ENCODE measurements at regions not wholly inside any gene's neighbourhood (a gene's known extent, or its start where the extent isn't known, plus 50 kb on each side); places are given as distances from the start of the nearest gene placed in this dataset.

DNA sequence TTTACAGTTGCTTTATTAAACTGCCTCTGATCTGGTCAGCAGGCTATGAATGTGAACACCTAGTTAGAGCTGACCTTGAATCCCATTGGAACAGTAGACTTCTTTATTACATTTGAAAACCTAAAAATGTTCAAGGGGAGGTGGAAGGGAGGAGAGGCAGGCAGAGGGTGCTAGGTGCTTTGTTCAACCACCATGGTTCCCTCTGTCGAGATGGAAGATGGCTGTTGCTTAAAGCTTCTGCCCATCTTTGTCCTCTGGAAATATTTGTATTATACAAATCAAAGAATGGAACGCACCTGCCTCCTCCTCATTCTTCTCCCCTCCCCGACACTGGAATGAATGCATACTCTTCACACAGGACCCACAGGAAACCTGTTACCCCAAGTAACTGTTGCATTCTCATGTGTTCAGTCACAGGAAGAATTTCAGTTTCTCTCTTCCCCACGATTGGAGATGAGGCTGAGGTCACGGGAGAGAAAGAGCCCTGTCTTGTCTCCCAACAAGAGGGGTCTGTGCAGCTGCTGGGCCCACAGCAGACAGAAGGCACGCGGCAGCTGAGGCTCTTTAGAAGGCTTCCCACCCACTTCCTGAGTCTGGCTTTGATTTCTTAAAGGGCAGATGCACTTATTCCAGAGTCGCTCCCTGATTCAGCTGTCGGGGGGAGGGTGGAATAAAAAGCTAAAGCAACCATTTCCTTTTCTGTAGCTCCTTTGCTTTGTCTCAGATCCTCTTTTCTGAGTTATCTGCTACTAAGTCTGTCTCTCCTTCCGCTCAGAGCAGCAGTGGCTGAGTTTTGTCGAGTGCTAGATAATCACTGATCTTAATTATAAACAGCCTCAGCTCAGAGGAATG lies 217.9 kb upstream of the BTG1 start:
- no peaks in the 10 kb centered on the region for H3K27me3 ChIP-seq (ENCODE audit: control insufficient read depth, insufficient read depth, low read length)
- no peaks in the 10 kb centered on the region for H3K4me1 ChIP-seq (ENCODE audit: control insufficient read depth, insufficient read depth, low read length)
- no peak overlapping the region for H3K9ac ChIP-seq (ENCODE audit: low read depth, low read length)
- no peaks in the 10 kb centered on the region for H3K36me3 ChIP-seq (ENCODE audit: control insufficient read depth, insufficient read depth, low read length)
- H3K4me3 ChIP-seq (ENCODE audit: low read depth, low read length): no peak overlapping the region
- H3K9me3 ChIP-seq (ENCODE audit: control insufficient read depth, insufficient read depth, low read length): no peaks in the 10 kb centered on the region

GRCh38 chr12:92362785-92363184 lies 217.1 kb upstream of the BTG1 start:
- H3K4me3 ChIP-seq (ENCODE audit: low read depth, low read length): no peak overlapping the region
- H3K36me3 ChIP-seq (ENCODE audit: control insufficient read depth, insufficient read depth, low read length): no peaks in the 10 kb centered on the region
- H3K27me3 ChIP-seq (ENCODE audit: control insufficient read depth, insufficient read depth, low read length): no peaks in the 10 kb centered on the region
- no peaks in the 10 kb centered on the region for H3K9me3 ChIP-seq (ENCODE audit: control insufficient read depth, insufficient read depth, low read length)
- H3K9ac ChIP-seq (ENCODE audit: low read depth, low read length): no peak overlapping the region
- no peaks in the 10 kb centered on the region for H3K4me1 ChIP-seq (ENCODE audit: control insufficient read depth, insufficient read depth, low read length)

DNA sequence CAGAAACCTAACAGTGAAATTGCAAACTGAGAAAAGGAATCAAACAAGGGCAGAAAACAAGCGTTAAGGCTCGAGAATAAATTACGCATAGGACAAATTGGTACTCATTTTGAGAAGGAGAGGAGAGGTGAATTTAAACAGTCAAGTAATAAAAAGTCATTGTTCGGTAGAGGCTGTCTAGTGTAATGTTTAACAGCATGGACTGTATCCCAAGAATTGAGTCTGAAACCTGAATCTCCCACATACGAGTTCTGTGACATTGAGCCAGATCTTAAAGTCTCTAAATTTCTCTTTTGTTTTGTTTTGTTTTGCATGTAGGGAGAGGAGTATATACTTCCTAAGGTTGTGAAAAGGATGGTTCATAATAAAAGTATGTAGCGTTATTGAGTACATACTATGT lies 216.5 kb upstream of the BTG1 start:
- no peak overlapping the region for H3K4me3 ChIP-seq (ENCODE audit: low read depth, low read length)
- no peak overlapping the region for H3K9ac ChIP-seq (ENCODE audit: low read depth, low read length)
- H3K4me1 ChIP-seq (ENCODE audit: control insufficient read depth, insufficient read depth, low read length): no peaks in the 10 kb centered on the region

GRCh38 chr12:92360543-92360942 lies 214.9 kb upstream of the BTG1 start:
- H3K4me1 ChIP-seq (ENCODE audit: control insufficient read depth, insufficient read depth, low read length): no peaks in the 10 kb centered on the region
- H3K9me3 ChIP-seq (ENCODE audit: control insufficient read depth, insufficient read depth, low read length): no peaks in the 10 kb centered on the region
- no peaks in the 10 kb centered on the region for H3K36me3 ChIP-seq (ENCODE audit: control insufficient read depth, insufficient read depth, low read length)
- no peak overlapping the region for H3K4me3 ChIP-seq (ENCODE audit: low read depth, low read length)
- no peak overlapping the region for H3K9ac ChIP-seq (ENCODE audit: low read depth, low read length)
- no peaks in the 10 kb centered on the region for H3K27me3 ChIP-seq (ENCODE audit: control insufficient read depth, insufficient read depth, low read length)

More for the DNA sequence above, 216.5 kb upstream of the BTG1 start:
- Histone ChIP-seq H3K36me3 (ENCODE audit: control insufficient read depth, insufficient read depth, low read length) (no peaks in the 10 kb centered on the region), H3K27me3 (ENCODE audit: control insufficient read depth, insufficient read depth, low read length) (no peaks in the 10 kb centered on the region), H3K9me3 (ENCODE audit: control insufficient read depth, insufficient read depth, low read length) (no peaks in the 10 kb centered on the region)

DNA sequence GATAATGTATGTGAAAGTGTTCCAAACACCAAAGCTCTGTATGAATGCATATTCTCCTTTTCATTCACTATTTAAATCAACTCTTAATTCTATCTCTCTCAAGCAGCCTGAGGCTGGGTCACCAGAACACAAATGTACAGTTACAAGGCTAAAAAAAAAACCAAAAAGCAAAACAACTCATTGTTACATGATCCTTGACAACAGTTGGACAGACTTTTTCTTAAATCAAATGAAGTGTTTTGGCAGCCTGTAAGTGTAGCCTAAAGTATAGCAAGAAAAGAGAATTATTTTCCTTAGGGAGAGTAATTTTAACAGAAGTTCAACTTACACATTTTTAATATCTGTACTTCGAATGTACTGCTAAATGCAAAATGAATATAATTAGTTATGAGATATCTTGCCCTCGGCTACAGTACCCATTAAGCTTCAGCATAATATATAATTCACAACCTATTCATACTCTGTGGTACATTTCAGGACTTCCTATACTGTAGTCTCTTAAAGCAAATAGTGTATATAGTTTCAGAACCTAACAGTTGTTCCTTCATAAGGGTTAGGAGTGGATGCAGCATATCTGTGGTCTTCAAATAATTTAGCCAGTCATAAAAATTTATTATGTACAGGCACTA lies 214.0 kb upstream of the BTG1 start:
- Histone ChIP-seq H3K36me3 (ENCODE audit: control insufficient read depth, insufficient read depth, low read length) (no peaks in the 10 kb centered on the region), H3K4me3 (ENCODE audit: low read depth, low read length) (no peak overlapping the region), H3K9ac (ENCODE audit: low read depth, low read length) (no peak overlapping the region), H3K4me1 (ENCODE audit: control insufficient read depth, insufficient read depth, low read length) (no peaks in the 10 kb centered on the region), H3K9me3 (ENCODE audit: control insufficient read depth, insufficient read depth, low read length) (no peaks in the 10 kb centered on the region), H3K27me3 (ENCODE audit: control insufficient read depth, insufficient read depth, low read length) (no peaks in the 10 kb centered on the region)

- Histone ChIP-seq H3K9me3 (ENCODE audit: control insufficient read depth, insufficient read depth, low read length) (no peaks in the 10 kb centered on the region), H3K4me3 (ENCODE audit: low read depth, low read length) (no peak overlapping the region), H3K4me1 (ENCODE audit: control insufficient read depth, insufficient read depth, low read length) (no peaks in the 10 kb centered on the region), H3K36me3 (ENCODE audit: control insufficient read depth, insufficient read depth, low read length) (no peaks in the 10 kb centered on the region), H3K9ac (ENCODE audit: low read depth, low read length) (no peak overlapping the region), H3K27me3 (ENCODE audit: control insufficient read depth, insufficient read depth, low read length) (no peaks in the 10 kb centered on the region)
Measured at GRCh38 chr12:92357584-92358261, 212.1 kb upstream of the BTG1 start.

GRCh38 chr12:92356425-92356824 lies 210.8 kb upstream of the BTG1 start:
- no peak overlapping the region for H3K9ac ChIP-seq (ENCODE audit: low read depth, low read length)
- no peaks in the 10 kb centered on the region for H3K4me1 ChIP-seq (ENCODE audit: control insufficient read depth, insufficient read depth, low read length)
- H3K9me3 ChIP-seq (ENCODE audit: control insufficient read depth, insufficient read depth, low read length): no peaks in the 10 kb centered on the region
- H3K27me3 ChIP-seq (ENCODE audit: control insufficient read depth, insufficient read depth, low read length): no peaks in the 10 kb centered on the region
- no peak overlapping the region for H3K4me3 ChIP-seq (ENCODE audit: low read depth, low read length)
- no peaks in the 10 kb centered on the region for H3K36me3 ChIP-seq (ENCODE audit: control insufficient read depth, insufficient read depth, low read length)

DNA sequence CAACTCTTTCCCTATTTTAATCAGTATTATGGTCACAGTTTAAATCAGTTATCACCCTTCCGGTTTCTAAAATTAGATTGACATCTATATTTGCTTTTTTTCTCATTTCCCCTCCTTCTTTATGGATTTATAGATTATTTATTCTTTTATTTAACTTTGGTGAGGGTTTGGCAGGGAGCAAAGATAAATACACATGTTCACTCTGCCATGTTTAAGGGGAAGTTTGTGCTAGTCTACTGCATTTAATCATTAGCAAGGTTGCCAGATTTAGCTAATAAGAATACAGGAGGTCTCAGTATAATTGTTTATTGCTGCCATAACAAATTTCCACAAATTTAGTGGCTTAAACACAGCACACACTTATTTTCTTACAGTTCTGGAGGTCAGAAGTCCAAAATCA lies 204.0 kb upstream of the BTG1 start:
- Histone ChIP-seq H3K9ac (ENCODE audit: low read depth, low read length) (no peak overlapping the region), H3K4me1 (ENCODE audit: control insufficient read depth, insufficient read depth, low read length) (no peaks in the 10 kb centered on the region), H3K4me3 (ENCODE audit: low read depth, low read length) (no peak overlapping the region), H3K9me3 (ENCODE audit: control insufficient read depth, insufficient read depth, low read length) (peaks cover 4% of the 10 kb centered on the region), H3K27me3 (ENCODE audit: control insufficient read depth, insufficient read depth, low read length) (no peaks in the 10 kb centered on the region), H3K36me3 (ENCODE audit: control insufficient read depth, insufficient read depth, low read length) (no peaks in the 10 kb centered on the region)

GRCh38 chr12:92342574-92342973 lies 196.9 kb upstream of the BTG1 start:
- no peak overlapping the region for H3K9ac ChIP-seq (ENCODE audit: low read depth, low read length)
- H3K4me1 ChIP-seq (ENCODE audit: control insufficient read depth, insufficient read depth, low read length): no peaks in the 10 kb centered on the region
- no peaks in the 10 kb centered on the region for H3K27me3 ChIP-seq (ENCODE audit: control insufficient read depth, insufficient read depth, low read length)
- H3K36me3 ChIP-seq (ENCODE audit: control insufficient read depth, insufficient read depth, low read length): no peaks in the 10 kb centered on the region
- H3K4me3 ChIP-seq (ENCODE audit: low read depth, low read length): no peak overlapping the region
- peaks cover 2% of the 10 kb centered on the region for H3K9me3 ChIP-seq (ENCODE audit: control insufficient read depth, insufficient read depth, low read length)

DNA sequence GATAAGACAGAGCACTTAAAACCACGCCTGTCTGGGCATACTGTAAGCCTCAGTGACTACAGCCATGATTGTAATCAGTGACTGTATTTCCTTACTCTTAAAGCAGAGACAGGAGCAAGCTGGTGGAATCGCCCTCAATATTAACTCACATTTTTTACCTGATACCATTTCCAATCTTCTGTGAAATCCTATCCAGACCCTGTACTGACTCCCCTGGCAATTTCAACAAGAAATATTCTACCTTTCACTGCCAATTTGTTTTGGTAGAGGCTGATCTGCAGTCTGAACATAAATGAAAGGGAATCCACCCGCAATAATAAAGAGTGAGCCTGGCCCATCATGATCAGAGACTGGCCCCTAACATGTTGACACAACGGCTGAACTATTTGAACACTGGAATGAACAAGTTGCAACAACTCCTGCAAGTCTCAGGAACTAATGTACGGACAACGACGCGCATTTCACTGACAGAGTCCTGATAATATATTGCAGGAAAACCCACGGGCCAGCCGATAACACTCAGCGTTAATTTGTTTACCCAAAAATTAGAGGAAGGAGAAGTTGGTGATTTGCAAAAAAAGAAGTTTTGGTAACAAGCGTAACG lies 195.5 kb upstream of the BTG1 start:
- Histone ChIP-seq H3K4me1 (ENCODE audit: control insufficient read depth, insufficient read depth, low read length) (no peaks in the 10 kb centered on the region), H3K36me3 (ENCODE audit: control insufficient read depth, insufficient read depth, low read length) (no peaks in the 10 kb centered on the region), H3K4me3 (ENCODE audit: low read depth, low read length) (no peak overlapping the region), H3K9me3 (ENCODE audit: control insufficient read depth, insufficient read depth, low read length) (no peaks in the 10 kb centered on the region), H3K27me3 (ENCODE audit: control insufficient read depth, insufficient read depth, low read length) (no peaks in the 10 kb centered on the region), H3K9ac (ENCODE audit: low read depth, low read length) (no peak overlapping the region)

DNA sequence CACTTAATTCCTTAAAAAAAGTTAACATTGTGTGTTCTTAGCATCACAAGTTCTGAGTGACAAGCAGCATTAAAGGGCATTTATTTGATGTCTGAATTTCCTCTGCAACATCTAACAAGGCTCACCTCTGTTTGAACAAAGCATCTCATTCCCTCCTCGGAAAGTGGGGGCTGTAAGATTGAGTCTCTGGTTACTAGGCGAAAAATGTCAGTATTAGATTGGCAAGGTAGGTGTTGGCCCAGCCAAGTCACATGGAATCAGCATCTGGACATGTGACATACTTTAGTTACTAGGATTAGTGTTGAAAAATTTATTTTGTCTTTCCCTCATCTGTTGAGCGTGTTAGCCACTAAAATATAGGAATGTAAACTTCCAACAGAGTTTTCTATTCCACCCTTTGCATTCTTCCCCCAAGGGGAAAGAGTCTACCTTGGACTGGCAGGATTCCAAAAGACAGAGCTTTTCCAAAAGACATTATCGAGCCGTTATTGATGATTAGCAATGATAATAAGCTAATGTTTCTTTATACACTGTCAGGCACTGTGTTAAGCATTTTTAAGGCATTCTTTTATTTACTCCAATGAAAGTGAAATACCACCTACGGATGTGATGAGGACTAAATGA lies 194.9 kb upstream of the BTG1 start:
- no peaks in the 10 kb centered on the region for H3K36me3 ChIP-seq (ENCODE audit: control insufficient read depth, insufficient read depth, low read length)
- no peaks in the 10 kb centered on the region for H3K4me1 ChIP-seq (ENCODE audit: control insufficient read depth, insufficient read depth, low read length)
- no peak overlapping the region for H3K4me3 ChIP-seq (ENCODE audit: low read depth, low read length)
- no peak overlapping the region for H3K9ac ChIP-seq (ENCODE audit: low read depth, low read length)
- no peaks in the 10 kb centered on the region for H3K27me3 ChIP-seq (ENCODE audit: control insufficient read depth, insufficient read depth, low read length)
- H3K9me3 ChIP-seq (ENCODE audit: control insufficient read depth, insufficient read depth, low read length): no peaks in the 10 kb centered on the region
